Upper lobe of left lung (tissue), 4 donors: ENCODE measurements at regions not wholly inside any gene's neighbourhood (a gene's known extent, or its start where the extent isn't known, plus 50 kb on each side); places are given as distances from the start of the nearest gene placed in this dataset.

Source experiments
- CTCF ChIP-seq, 6 experiments: fragments of 450-650 bp in 4 of 6; fragments of 200-600 bp in 2 of 6; sonication (generic) in 2 of 6; IDR thresholded peaks; one replicate each; pipeline ENCODE4 v1.5.1; 2016 to 2019; ENCODE audit warnings: antibody characterized with exemption in 6 of 6
- EP300 ChIP-seq, 4 donors: sonication (generic); formaldehyde crosslinking; IDR thresholded peaks; one replicate each; pipeline ENCODE4 v1.5.1; 2017; ENCODE audit warnings: antibody characterized with exemption in 4 of 4, control low read depth in 2 of 4
- POLR2A ChIP-seq, 4 donors: fragments of 450-650 bp; IDR thresholded peaks; one replicate each; pipeline ENCODE4 v1.5.1; 2016 to 2017; ENCODE audit warnings: antibody characterized with exemption in 4 of 4, mild to moderate bottlenecking in 2 of 4

- TF ChIP-seq CTCF (IDR thresholded peaks at IDR 0.05) (no peak), EP300 (IDR thresholded peaks at IDR 0.05) (no peak), POLR2A (IDR thresholded peaks at IDR 0.05) (no peak)
Observed at GRCh38 chr20:40331807-40332560, 357.1 kb downstream of the MAFB start.
